Mesenchymal stem cell (in vitro differentiated cells and primary cell): ENCODE measurements at regions not wholly inside any gene's neighbourhood (a gene's known extent, or its start where the extent isn't known, plus 50 kb on each side); places are given as distances from the start of the nearest gene placed in this dataset.

Experiments
- DNase-seq: peaks from one replicate; pipeline ENCODE4 v3.0.0-alpha.2; 2013
- H2AFZ ChIP-seq: one replicate; pipeline ENCODE4 v1.6.1; 2013; ENCODE audit warnings: low read depth, mild to moderate bottlenecking, control low read depth, inconsistent platforms, low read length, moderate library complexity
- H2AK5ac ChIP-seq: 2 replicates; pipeline ENCODE4 v1.6.1; 2013; ENCODE audit warnings: low read length, moderate library complexity, mild to moderate bottlenecking, inconsistent platforms; ENCODE audit not compliant: severe bottlenecking
- H2BK120ac ChIP-seq: one replicate; pipeline ENCODE4 v1.6.1; 2013; ENCODE audit warnings: low read depth, mild to moderate bottlenecking, inconsistent platforms, low read length, moderate library complexity
- H2BK12ac ChIP-seq, 2 experiments: one replicate each; pipeline ENCODE4 v1.6.1; 2013; ENCODE audit warnings: inconsistent platforms in 2 of 2, low read length in 2 of 2, mild to moderate bottlenecking in 2 of 2, moderate library complexity in 2 of 2, control low read depth in 1 of 2
- H2BK15ac ChIP-seq: one replicate; pipeline ENCODE4 v1.6.1; 2013; ENCODE audit warnings: mild to moderate bottlenecking, low read depth, inconsistent platforms; ENCODE audit not compliant: poor library complexity, severe bottlenecking
- H2BK5ac ChIP-seq: 2 replicates; pipeline ENCODE4 v1.6.1; 2013; ENCODE audit warnings: low read depth, mild to moderate bottlenecking, low read length, control low read depth, inconsistent platforms; ENCODE audit not compliant: poor library complexity, severe bottlenecking
- H3K14ac ChIP-seq, 2 experiments: one replicate each; pipeline ENCODE4 v1.6.1; 2013; ENCODE audit warnings: inconsistent platforms in 2 of 2, low read length in 2 of 2, control low read depth in 1 of 2, mild to moderate bottlenecking in 1 of 2, moderate library complexity in 1 of 2
- H3K18ac ChIP-seq, 2 experiments: one replicate each; pipeline ENCODE4 v1.6.1; 2013; ENCODE audit warnings: inconsistent platforms in 2 of 2, low read length in 2 of 2, control low read depth in 1 of 2, low read depth in 1 of 2, mild to moderate bottlenecking in 1 of 2
- H3K23ac ChIP-seq, 2 experiments: one replicate each; pipeline ENCODE4 v1.6.1; 2013; ENCODE audit warnings: inconsistent platforms in 2 of 2, low read length in 2 of 2, mild to moderate bottlenecking in 2 of 2, moderate library complexity in 2 of 2, control low read depth in 1 of 2
- H3K27ac ChIP-seq: 2 replicates; pipeline ENCODE4 v1.5.1; 2013; ENCODE audit warnings: mild to moderate bottlenecking, moderate library complexity, low read length, control low read depth, inconsistent platforms; ENCODE audit not compliant: poor library complexity, severe bottlenecking
- H3K27me3 ChIP-seq, 2 experiments: 2 replicates each; pipeline versions ENCODE4 v1.6.1 to v1.7.0; 2013; ENCODE audit warnings: low read length in 2 of 2, mild to moderate bottlenecking in 2 of 2, moderate library complexity in 2 of 2, control low read depth in 1 of 2, inconsistent platforms in 1 of 2; ENCODE audit not compliant: control insufficient read depth in 1 of 2, insufficient read depth in 1 of 2
- H3K36me3 ChIP-seq, 2 experiments: 2 replicates each; pipeline versions ENCODE4 v1.6.1 to v1.7.0; 2013; ENCODE audit warnings: low read length in 2 of 2, control low read depth in 1 of 2, inconsistent platforms in 1 of 2, low read depth in 1 of 2, mild to moderate bottlenecking in 1 of 2; ENCODE audit not compliant: insufficient read depth in 2 of 2, control insufficient read depth in 1 of 2
- H3K4ac ChIP-seq, 2 experiments: one replicate each; pipeline ENCODE4 v1.6.1; 2013; ENCODE audit warnings: inconsistent platforms in 2 of 2, low read length in 2 of 2, mild to moderate bottlenecking in 2 of 2, moderate library complexity in 2 of 2, control low read depth in 1 of 2, low read depth in 1 of 2
- H3K4me1 ChIP-seq: 2 replicates; pipeline ENCODE4 v1.6.1; 2013; ENCODE audit warnings: low read depth, low read length, control low read depth; ENCODE audit not compliant: control insufficient read depth, insufficient read depth
- H3K4me2 ChIP-seq: 2 replicates; pipeline ENCODE4 v1.6.1; 2013; ENCODE audit warnings: low read length, mild to moderate bottlenecking, inconsistent platforms; ENCODE audit not compliant: poor library complexity, severe bottlenecking
- H3K4me3 ChIP-seq, 2 experiments: 2 replicates each; pipeline versions ENCODE4 v1.5.1 to v1.7.0; 2013; ENCODE audit warnings: low read length in 2 of 2, mild to moderate bottlenecking in 2 of 2, control low read depth in 1 of 2, low read depth in 1 of 2; ENCODE audit not compliant: insufficient read depth in 1 of 2
- H3K79me1 ChIP-seq: replicated peaks from 2 replicates; pipeline ENCODE4 v1.6.1; 2013; ENCODE audit warnings: mild to moderate bottlenecking, control low read depth, low read length, inconsistent platforms; ENCODE audit not compliant: poor library complexity, severe bottlenecking
- H3K9ac ChIP-seq: 2 replicates; pipeline ENCODE4 v1.7.0; 2013; ENCODE audit warnings: mild to moderate bottlenecking, low read length, moderate library complexity
- H3K9me3 ChIP-seq: 2 replicates; pipeline ENCODE4 v1.7.0; 2013; ENCODE audit warnings: mild to moderate bottlenecking, low read length; ENCODE audit not compliant: control insufficient read depth
- H4K8ac ChIP-seq: one replicate; pipeline ENCODE4 v1.6.1; 2013; ENCODE audit warnings: inconsistent platforms, mild to moderate bottlenecking, low read length, moderate library complexity
- H4K91ac ChIP-seq: one replicate; pipeline ENCODE4 v1.6.1; 2013; ENCODE audit warnings: mild to moderate bottlenecking, low read length, inconsistent platforms
- WGBS: methylation state at CpG from one replicate; pipeline ENCODE4 v1.1.7; 2013; ENCODE audit warnings: mixed read lengths; 5-methylcytosine and 5-hydroxymethylcytosine counted together

- no peak overlapping the region for H2AK5ac ChIP-seq
- no peak overlapping the region for H2AFZ ChIP-seq
- H2BK5ac ChIP-seq = no peak overlapping the region
- H3K14ac ChIP-seq = no peak overlapping the region
- no peak overlapping the region for H3K9ac ChIP-seq
- H4K91ac ChIP-seq = no peak overlapping the region
- H3K4me2 ChIP-seq = no peak overlapping the region
- H2BK12ac ChIP-seq = no peak overlapping the region
- no peak overlapping the region for H3K4ac ChIP-seq
- H4K8ac ChIP-seq = no peak overlapping the region
- H3K36me3 ChIP-seq = no peaks in the 10 kb centered on the region
- no peak overlapping the region for H2BK15ac ChIP-seq
- peaks cover 10% of the 10 kb centered on the region for H3K4me1 ChIP-seq
- no peak overlapping the region for H2BK120ac ChIP-seq
- H3K18ac ChIP-seq = no peak overlapping the region
- peaks cover 0 to 2% of the 10 kb centered on the region in 2 experiments for H3K27me3 ChIP-seq
- H3K79me1 ChIP-seq = peaks cover 5% of the 10 kb centered on the region
- no peak overlapping the region for H3K23ac ChIP-seq
- H3K4me3 ChIP-seq = no peak overlapping the region
- DNase-seq = no peak
- peak overlapping the region; percentile 17 for H3K27ac ChIP-seq
- H3K9me3 ChIP-seq = no peaks in the 10 kb centered on the region
Observed at GRCh38 chr3:124172816-124173215, 180.9 kb upstream of the ROPN1 start.

- no peak overlapping the region for H3K27ac ChIP-seq
- H2AFZ ChIP-seq = no peak overlapping the region
- no peak overlapping the region for H3K4ac ChIP-seq
- no peak overlapping the region for H3K9ac ChIP-seq
- H4K91ac ChIP-seq = no peak overlapping the region
- no peak overlapping the region for H2BK120ac ChIP-seq
- no peak overlapping the region for H4K8ac ChIP-seq
- no peak for DNase-seq
- no peak overlapping the region for H3K4me3 ChIP-seq
- H3K79me1 ChIP-seq = peaks cover 6% of the 10 kb centered on the region
- no peak overlapping the region for H3K4me2 ChIP-seq
- H3K36me3 ChIP-seq = no peaks in the 10 kb centered on the region
- no peak overlapping the region for H2BK12ac ChIP-seq
- no peak overlapping the region for H2BK15ac ChIP-seq
- H3K18ac ChIP-seq = no peak overlapping the region
- H3K23ac ChIP-seq = no peak overlapping the region
- peaks cover 0 to 2% of the 10 kb centered on the region in 2 experiments for H3K27me3 ChIP-seq
- no peaks in the 10 kb centered on the region for H3K9me3 ChIP-seq
- H2BK5ac ChIP-seq = no peak overlapping the region
- no peak overlapping the region for H3K14ac ChIP-seq
- peaks cover 10% of the 10 kb centered on the region for H3K4me1 ChIP-seq
- 73% methylated on average over 3 of the region's 3 CpGs for WGBS
- no peak overlapping the region for H2AK5ac ChIP-seq
Observed at GRCh38 chr3:124174476-124174875, 182.6 kb upstream of the ROPN1 start.

GRCh38 chr3:124174910-124175874 is 183.3 kb upstream of the ROPN1 start:
- no peak overlapping the region for H3K27ac ChIP-seq
- H3K23ac ChIP-seq = no peak overlapping the region
- H3K27me3 ChIP-seq = peaks cover 0 to 2% of the 10 kb centered on the region in 2 experiments
- no peak overlapping the region for H2BK15ac ChIP-seq
- no peak overlapping the region for H2AK5ac ChIP-seq
- no peak overlapping the region for H4K8ac ChIP-seq
- H3K14ac ChIP-seq = peak overlapping the region in 1 of 2 experiments; percentile 8
- H3K4me3 ChIP-seq = no peak overlapping the region
- WGBS = 95% methylated on average over 27 of the region's 27 CpGs
- H2BK12ac ChIP-seq = no peak overlapping the region
- H3K9me3 ChIP-seq = no peaks in the 10 kb centered on the region
- H3K18ac ChIP-seq = no peak overlapping the region
- no peak overlapping the region for H4K91ac ChIP-seq
- H2AFZ ChIP-seq = no peak overlapping the region
- H2BK120ac ChIP-seq = no peak overlapping the region
- H3K4ac ChIP-seq = no peak overlapping the region
- H3K9ac ChIP-seq = no peak overlapping the region
- DNase-seq = no peak
- no peaks in the 10 kb centered on the region for H3K36me3 ChIP-seq
- no peak overlapping the region for H3K4me2 ChIP-seq
- H3K4me1 ChIP-seq = peaks cover 10% of the 10 kb centered on the region
- no peak overlapping the region for H2BK5ac ChIP-seq
- peaks cover 7% of the 10 kb centered on the region for H3K79me1 ChIP-seq

GRCh38 chr3:124177071-124177470 is 185.1 kb upstream of the ROPN1 start:
- Histone ChIP-seq H3K14ac (no peak overlapping the region), H3K4me2 (no peak overlapping the region), H2BK120ac (no peak overlapping the region), H3K79me1 (peaks cover 6% of the 10 kb centered on the region), H3K4ac (no peak overlapping the region), H3K27ac (no peak overlapping the region), H2BK15ac (no peak overlapping the region), H4K91ac (no peak overlapping the region), H2BK12ac (no peak overlapping the region), H3K9me3 (peaks cover 3% of the 10 kb centered on the region), H4K8ac (no peak overlapping the region), H2AFZ (no peak overlapping the region), H3K27me3 (peaks cover 0 to 2% of the 10 kb centered on the region in 2 experiments), H3K4me3 (no peak overlapping the region), H2AK5ac (no peak overlapping the region), H3K23ac (no peak overlapping the region), H3K36me3 (no peaks in the 10 kb centered on the region), H3K4me1 (peaks cover 10% of the 10 kb centered on the region), H3K9ac (no peak overlapping the region), H3K18ac (no peak overlapping the region), H2BK5ac (no peak overlapping the region)
- DNase-seq = no peak
- WGBS = 85% methylated on average over 2 of the region's 2 CpGs
